ENCODE measurements at regions not wholly inside any gene's neighbourhood (a gene's known extent, or its start where the extent isn't known, plus 50 kb on each side); places are given as distances from the start of the nearest gene placed in this dataset.
"Not testable (repeated sequence)": the region's sequence is repeated elsewhere in the genome, so short reads cannot be mapped to it uniquely, and the experiment has no call there.

DNA sequence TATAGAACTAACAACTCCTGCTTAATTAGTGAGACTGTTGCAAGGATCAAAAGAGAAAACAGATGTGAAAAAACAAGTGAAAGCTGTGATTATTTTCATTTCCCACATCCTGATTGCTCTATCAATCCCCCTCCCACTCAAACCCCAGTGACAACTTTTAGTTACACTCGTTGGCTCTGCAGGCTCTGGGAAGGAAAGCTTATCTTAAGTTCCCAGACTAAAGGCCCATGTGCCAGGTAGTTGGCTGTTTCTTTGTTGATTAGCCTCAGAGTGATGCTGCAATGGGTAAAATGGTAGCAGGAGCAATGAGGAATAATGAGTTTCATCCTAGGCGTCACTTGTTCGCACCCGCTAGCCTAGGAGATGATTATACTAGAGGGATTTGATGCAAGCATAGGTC is 133.3 kb upstream of the IFNE start:
- H3K4me1 ChIP-seq (replicated peaks): no peaks in the 10 kb centered on the region
- H3K27me3 ChIP-seq (replicated peaks; ENCODE audit: insufficient read depth): no peaks in the 10 kb centered on the region
- TF ChIP-seq, protein P1, sequence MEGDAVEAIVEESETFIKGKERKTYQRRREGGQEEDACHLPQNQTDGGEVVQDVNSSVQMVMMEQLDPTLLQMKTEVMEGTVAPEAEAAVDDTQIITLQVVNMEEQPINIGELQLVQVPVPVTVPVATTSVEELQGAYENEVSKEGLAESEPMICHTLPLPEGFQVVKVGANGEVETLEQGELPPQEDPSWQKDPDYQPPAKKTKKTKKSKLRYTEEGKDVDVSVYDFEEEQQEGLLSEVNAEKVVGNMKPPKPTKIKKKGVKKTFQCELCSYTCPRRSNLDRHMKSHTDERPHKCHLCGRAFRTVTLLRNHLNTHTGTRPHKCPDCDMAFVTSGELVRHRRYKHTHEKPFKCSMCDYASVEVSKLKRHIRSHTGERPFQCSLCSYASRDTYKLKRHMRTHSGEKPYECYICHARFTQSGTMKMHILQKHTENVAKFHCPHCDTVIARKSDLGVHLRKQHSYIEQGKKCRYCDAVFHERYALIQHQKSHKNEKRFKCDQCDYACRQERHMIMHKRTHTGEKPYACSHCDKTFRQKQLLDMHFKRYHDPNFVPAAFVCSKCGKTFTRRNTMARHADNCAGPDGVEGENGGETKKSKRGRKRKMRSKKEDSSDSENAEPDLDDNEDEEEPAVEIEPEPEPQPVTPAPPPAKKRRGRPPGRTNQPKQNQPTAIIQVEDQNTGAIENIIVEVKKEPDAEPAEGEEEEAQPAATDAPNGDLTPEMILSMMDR (IDR thresholded peaks at IDR 0.05): no peak
- no peak for TF ChIP-seq POLR2A (IDR thresholded peaks at IDR 0.05)
- no peak for TF ChIP-seq POLR2AphosphoS5 (IDR thresholded peaks at IDR 0.05)
- 75% methylated on average over 4 of the region's 4 CpGs for WGBS
- no peak overlapping the region for H3K27ac ChIP-seq
- intact Hi-C loops (cut with DNase I): no loop called here
- H3K9me3 ChIP-seq: no peaks in the 10 kb centered on the region
- no peak overlapping the region for H3K4me3 ChIP-seq
- H3K36me3 ChIP-seq: no peaks in the 10 kb centered on the region
- DNase-seq (ENCODE audit: low spot score): no peak

DNA sequence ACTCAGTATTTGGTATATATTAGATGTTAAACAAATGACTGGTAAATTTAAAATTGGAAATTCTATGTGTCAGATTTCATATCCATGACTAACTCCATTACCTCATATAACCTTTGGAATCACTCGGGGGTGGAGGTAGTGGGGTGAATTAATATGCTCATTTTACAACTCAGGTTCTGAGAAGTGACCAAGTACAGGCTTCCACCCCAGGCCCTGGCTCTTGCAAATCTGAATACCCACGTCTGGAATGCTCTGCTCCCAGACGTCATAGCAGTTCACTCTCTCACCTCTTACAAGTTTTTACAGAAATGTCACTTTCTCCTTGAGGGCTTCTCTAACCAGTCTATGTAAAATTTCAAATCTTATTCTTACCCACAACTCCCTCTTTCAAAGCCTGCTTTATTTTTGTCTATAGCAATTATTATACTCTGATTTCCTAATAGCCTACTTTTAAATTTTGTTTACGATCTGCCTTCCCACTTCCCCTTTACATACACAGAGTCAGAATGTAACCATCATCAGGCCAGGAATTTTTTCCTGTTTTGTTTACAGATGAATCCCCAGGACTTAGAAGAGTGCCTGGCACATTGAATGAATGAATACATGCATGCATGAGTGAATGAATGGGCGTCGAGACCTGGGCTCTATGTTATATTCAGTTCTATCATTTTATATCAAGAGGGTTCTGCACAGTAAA is 134.1 kb upstream of the IFNE start:
- no peak for TF ChIP-seq POLR2A (IDR thresholded peaks at IDR 0.05)
- TF ChIP-seq, protein P1 (IDR thresholded peaks at IDR 0.05): no peak
- TF ChIP-seq POLR2AphosphoS5 (IDR thresholded peaks at IDR 0.05): no peak
- H3K4me3 ChIP-seq: no peak overlapping the region
- no peak for DNase-seq (ENCODE audit: low spot score)
- no peaks in the 10 kb centered on the region for H3K4me1 ChIP-seq (replicated peaks)
- WGBS: 77% methylated on average over 6 of the region's 6 CpGs
- no peaks in the 10 kb centered on the region for H3K36me3 ChIP-seq
- intact Hi-C loops (cut with DNase I): no loop called here
- no peak overlapping the region for H3K27ac ChIP-seq
- no peaks in the 10 kb centered on the region for H3K9me3 ChIP-seq
- no peaks in the 10 kb centered on the region for H3K27me3 ChIP-seq (replicated peaks; ENCODE audit: insufficient read depth)

DNA sequence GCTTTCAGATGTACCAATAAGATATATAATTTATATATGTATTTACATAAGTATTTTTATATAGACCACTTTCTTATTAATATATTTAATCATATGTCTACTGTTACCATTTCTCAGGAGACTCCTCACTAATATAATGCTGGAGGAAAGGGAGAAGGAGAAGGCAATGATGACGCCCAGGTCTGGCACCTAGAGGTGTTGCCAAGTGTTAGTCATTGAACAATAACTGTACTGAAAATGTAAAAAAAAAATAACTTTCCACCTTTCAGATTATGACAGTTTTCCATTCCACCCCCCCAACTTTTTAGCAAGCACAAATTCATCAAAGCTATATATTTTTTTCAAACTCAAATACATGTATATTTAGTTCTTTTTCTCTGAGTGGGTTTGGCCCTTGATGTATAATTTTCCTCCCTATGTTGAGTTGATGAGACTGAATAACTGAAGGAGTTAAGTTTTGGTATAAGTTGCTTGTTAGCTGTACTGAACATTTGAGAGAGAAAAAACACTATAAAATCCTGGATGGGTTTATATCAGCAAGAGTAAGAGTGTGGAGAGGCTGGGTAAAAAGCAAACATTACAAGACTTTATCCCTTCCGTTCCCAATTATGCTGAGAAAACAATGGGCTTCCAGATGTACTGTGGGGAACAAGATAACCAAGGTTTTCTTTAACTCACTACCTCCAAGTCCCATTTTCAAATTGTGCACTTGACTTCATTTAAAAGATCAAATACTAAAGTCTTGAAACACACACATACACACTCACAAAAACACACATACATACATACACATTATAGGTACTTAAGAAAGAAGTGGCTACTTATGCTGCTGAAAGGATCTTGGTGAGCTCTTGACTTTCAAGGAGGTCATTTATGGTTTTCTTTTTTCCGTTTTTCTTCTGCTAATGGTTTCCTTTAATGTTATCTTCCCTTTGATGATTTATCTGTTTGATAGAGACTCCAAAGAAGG is 142.8 kb upstream of the IFNE start:
- Histone ChIP-seq H3K27ac (no peak overlapping the region), H3K9me3 (no peaks in the 10 kb centered on the region), H3K4me1 (replicated peaks) (no peaks in the 10 kb centered on the region), H3K27me3 (replicated peaks; ENCODE audit: insufficient read depth) (no peaks in the 10 kb centered on the region), H3K36me3 (no peaks in the 10 kb centered on the region), H3K4me3 (no peak overlapping the region)
- TF ChIP-seq POLR2A (IDR thresholded peaks at IDR 0.05) (no peak), POLR2AphosphoS5 (IDR thresholded peaks at IDR 0.05) (no peak)
- TF ChIP-seq, protein P1 (IDR thresholded peaks at IDR 0.05): no peak
- WGBS: 55% methylated on average over 3 of the region's 3 CpGs
- DNase-seq (ENCODE audit: low spot score): no peak
- intact Hi-C loops (cut with DNase I): no loop called here

DNA sequence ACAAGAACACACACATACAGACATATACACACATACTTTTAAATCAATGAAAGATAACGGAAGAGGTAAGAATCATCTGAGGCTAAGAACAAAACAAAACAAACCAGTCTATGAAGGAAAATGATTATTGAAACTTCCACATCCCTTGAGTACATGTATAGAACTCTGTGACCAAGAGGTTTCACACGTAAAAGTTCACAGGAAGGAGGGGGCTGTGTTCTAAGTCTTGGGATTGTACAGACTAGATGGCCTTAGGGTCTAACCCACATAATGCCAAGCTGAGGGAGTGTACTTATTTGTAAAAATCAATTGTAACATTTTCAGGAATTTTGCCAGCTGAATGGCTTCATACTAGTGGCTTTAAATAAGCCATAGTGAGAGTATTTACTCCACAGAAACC is 144.4 kb upstream of the IFNE start:
- no peaks in the 10 kb centered on the region for H3K4me1 ChIP-seq (replicated peaks)
- no peaks in the 10 kb centered on the region for H3K9me3 ChIP-seq
- no peak for DNase-seq (ENCODE audit: low spot score)
- intact Hi-C loops (cut with DNase I): no loop called here
- H3K4me3 ChIP-seq: no peak overlapping the region
- H3K27ac ChIP-seq: no peak overlapping the region
- TF ChIP-seq POLR2A (IDR thresholded peaks at IDR 0.05) (no peak), POLR2AphosphoS5 (IDR thresholded peaks at IDR 0.05) (no peak)
- TF ChIP-seq, protein P1 (IDR thresholded peaks at IDR 0.05): no peak
- no peaks in the 10 kb centered on the region for H3K27me3 ChIP-seq (replicated peaks; ENCODE audit: insufficient read depth)
- 76% methylated on average over 2 of the region's 2 CpGs for WGBS
- H3K36me3 ChIP-seq: no peaks in the 10 kb centered on the region

DNA sequence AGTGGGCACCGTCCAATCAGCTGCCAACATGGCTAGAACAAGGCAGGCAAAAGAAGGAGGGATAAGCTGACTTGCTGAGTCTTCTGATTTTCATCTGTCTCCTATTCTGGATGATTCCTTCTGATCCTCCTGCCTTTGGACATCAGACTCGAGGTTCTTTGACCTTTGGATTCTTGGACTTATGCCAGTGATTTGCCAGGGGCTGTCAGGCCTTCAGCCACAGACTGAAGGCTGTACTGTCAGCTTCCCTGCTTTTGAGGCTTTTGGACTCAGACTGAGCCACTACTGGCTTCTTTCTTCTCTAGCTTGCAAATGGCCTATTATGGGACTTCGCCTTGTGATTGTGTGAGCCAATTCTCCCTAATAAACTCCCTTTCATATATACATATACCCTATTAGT is 146.8 kb upstream of the IFNE start:
- H3K36me3 ChIP-seq; H3K9me3 ChIP-seq; H3K27ac ChIP-seq; H3K4me3 ChIP-seq; DNase-seq (ENCODE audit: low spot score); intact Hi-C loops (cut with DNase I); H3K27me3 ChIP-seq (replicated peaks; ENCODE audit: insufficient read depth); H3K4me1 ChIP-seq (replicated peaks): not testable (repeated sequence)
- WGBS: 83% methylated on average over 3 of the region's 3 CpGs
